ENCODE measurements at regions not wholly inside any gene's neighbourhood (a gene's known extent, or its start where the extent isn't known, plus 50 kb on each side); places are given as distances from the start of the nearest gene placed in this dataset.

DNA sequence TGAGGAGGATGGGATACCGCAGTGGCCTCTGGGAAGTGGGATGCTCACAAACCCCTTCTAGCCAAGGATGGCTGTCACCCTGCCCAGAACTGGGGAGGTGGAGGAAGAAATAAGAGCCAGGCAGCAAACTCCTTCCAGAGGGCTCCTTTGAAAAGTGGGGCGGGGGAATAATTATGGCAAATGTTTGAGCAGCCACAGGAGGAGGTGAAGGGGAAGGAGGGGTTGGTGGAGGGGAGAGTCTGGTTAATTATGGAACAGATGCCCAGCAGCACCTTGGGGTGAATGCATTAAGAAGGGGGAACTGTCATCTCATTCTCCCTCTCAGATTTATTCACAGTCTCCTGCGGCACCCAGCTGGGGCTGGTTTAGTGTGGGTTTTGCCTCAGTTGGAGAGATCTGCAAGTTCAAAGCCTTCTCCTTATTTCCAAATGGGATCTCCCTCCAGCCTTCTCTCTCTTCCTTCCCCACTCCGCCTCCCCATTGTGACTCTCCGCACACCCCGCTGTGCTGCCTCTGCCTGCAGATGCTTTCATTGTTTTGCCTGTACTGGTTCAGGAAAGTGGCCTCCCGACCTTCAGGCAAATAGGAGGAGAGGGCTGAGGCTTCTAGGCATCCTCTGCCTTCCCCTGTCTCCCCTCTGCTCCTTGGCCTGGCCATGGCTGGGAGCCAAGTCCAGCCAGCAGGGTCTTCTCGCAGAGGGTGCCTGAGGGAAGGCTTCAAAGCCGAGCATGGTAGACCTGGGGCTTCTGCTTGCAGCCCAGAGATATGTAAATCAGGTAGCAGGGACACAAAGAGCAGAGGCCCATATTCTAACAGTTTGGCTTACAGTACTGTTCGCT lies 457.2 kb upstream of the MEX3C start:
- peak; percentile 69 to 87 for DNase-seq

DNA sequence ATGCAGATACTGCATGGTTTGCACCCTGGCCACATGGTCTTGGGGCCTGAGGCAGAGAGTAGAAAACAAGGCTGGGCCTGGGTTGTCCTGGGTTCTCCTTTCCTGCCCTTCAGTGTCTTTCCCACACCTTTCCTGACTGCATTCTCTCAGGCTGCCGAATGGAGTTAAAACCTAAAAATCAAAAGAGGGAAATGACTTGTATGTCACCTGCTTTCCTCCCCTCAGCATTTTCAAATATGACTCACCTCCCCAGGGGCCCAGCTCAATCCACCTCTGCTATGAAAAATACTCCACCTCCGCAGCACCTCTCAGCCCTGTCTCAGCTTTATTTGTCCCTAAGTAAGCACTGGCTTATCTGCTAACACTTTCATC lies 457.8 kb upstream of the MEX3C start:
- DNase-seq, result no peak

DNA sequence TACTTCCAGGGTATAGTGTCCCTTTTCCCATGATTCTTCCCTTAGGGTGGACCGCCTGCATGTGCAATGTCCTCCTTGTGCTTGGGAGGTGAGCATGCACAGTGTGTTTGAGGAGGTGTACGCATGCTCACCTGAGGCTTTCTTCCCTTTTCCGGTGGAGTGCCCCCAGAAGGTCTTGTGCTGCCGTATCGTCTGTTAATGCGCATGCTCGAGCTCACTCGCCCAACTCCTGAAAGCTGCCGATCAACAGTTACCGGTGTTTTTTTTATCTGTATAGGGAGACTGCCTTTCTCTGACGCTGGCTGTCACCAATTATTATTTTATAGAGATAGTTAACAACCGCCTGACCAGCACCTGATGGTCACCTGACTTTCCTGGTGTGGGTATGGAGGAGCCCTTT lies 458.8 kb upstream of the MEX3C start:
- no peak for DNase-seq

DNA sequence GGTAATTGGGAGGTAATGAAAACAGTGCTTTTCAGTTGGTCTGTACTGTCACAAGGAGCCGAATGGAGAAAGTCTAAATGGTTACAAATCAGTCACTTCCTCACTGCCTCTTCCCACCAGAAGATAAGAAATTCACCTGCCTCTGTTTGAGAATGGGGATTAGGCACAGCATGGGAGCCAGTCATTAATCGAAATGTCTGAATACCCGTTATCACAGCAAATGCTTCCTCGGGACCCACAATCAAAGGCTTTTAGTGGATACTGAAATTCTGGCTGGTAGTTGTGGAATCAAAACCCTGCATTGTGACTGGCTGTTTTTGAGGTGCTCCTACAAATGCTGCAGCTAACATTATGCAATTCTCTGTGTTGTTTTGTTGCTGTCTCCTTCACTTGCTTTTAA lies 461.0 kb upstream of the MEX3C start:
- no peak for DNase-seq

DNA sequence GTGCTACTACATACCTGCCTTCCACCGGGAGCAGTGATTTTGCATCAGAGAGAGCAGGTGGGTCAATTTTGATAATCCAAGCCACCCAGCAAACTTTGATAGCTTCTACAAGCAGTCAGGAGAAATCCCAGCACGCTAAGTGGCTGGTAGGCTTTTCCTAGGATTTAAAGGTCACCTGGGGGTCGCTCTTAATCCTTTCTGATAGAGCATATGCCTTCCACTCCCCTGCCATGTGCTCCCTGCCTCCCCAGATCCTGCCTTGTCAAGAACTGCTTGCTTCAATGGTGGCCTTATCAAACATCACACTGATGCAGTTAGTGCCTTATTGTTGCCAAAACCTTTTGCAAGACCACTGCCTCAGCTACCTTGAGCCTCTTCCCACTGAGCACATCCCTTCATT lies 462.3 kb upstream of the MEX3C start:
- DNase-seq, result peak; percentile 69 to 82

DNA sequence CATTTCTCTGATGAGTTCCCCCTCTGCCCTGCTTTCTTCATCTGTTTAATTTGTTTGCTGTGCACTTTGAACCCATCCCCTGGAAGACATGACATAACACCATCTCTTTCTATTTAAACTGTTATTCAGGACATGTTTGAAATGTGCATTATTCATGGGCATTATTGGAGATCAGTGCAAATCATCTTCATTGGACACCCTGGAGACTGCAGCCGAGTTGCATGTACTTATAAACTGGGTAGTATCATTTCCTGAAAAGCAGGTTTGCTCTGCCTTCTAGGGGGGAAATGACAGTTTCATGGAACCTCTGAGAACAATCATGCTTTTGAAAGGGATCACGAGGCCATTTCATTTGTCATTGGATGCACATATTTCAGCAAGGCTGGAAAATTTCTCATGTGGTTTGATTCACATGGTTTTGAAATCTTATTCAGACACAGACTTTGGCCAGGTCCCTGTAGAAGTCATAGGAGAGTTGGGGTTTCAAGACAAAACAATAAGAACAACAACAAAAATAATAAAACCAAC lies 462.8 kb upstream of the MEX3C start:
- DNase-seq, result no peak

DNA sequence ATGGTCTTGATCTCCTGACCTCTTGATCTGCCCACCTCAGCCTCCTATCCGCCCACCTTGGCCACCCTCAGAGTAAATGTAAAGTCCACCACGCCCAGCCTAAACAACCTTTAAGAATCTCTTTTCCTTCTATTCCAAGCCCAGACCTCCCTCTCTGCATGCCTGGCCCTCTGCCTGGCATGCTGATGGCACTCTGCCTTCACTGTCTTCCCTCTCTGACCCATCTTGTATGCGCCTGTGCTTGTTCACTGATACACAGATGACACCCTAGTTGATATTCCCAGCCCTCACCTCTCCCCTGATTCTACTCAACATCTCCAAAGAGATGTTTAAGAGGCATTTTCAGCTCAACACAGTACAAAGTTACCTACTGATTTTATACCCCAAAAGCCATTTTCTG lies 466.8 kb upstream of the MEX3C start:
- DNase-seq, result no peak

DNA sequence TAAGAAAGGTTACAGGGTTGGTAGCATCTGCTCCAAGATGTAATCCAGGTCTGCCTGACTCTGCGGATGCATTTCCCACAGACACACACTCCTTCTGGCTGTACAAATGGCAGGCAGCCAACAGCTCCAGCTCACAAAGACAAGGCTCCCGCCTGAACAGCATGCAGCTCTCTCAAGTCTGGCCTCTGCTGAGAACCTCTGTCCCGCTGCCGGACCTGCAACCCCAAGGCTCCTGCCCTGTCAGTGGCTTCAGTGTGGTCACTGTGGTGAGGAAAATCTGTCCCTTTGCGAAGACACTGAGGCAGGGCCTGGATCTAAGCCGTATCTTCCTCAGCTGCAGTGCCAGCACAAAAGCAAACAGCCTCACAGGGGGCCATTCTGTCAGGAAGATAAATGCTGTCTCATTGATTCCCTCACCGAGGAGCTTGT lies 469.3 kb upstream of the MEX3C start:
- peak; percentile 82 to 94 for DNase-seq

DNA sequence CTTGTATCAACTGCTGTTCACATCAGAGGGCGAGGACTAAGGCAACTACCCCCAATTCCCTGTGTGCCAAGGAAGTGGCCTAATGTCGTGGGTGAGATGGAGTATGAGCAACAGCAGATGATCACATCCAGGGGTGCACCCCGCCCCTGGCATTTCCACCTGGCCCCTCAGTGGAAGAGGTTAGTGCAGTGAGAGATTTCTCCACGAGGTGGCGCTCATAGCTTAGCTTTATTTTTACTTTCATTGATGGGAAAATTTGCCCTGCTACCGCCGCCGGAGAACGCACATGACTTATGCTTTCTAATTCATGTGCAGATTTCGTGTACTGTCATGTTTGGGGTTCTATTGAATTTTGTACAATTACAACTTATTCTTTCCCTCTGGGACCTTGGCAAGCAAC lies 470.6 kb upstream of the MEX3C start:
- DNase-seq, result peak; percentile 62 to 86

DNA sequence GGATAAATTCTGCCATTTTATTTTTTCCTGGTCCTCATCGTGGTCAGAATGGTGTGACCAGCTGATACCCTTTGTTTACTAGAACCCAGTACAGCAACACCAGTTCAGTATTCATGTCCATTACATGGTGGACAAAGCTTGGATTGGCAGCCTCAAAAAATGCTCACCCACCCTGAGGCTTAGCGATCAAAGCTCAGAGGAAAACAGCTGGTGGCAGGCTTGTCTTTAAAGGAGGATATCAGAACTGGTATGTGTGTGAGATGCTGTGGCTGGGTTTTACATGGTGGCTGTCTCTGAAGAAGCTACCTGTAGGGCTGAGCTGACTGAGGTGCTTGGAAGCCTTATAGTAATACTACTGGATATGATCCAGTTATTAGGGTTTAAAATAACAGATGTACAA lies 471.1 kb upstream of the MEX3C start:
- peak; percentile 35 to 80 for DNase-seq

DNA sequence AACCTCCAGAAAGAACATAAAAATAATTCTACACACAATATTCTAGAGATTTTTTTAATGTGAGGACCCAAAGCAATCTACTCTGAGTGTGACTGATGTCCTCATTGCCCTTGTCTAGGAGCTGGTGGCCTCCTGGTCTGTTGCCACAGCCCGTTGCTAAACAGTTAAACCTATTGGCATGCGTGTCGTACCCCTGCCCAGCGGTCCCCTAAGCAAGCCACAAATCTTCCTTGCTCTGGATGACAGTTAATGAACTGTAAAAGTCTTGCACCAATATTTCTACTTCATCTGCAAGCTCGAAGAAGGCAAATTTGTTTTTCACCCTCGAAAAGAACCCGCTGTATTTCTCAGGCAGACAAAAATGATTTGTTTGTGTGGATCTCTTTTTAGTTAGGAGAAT lies 489.1 kb upstream of the MEX3C start:
- no peak for DNase-seq

DNA sequence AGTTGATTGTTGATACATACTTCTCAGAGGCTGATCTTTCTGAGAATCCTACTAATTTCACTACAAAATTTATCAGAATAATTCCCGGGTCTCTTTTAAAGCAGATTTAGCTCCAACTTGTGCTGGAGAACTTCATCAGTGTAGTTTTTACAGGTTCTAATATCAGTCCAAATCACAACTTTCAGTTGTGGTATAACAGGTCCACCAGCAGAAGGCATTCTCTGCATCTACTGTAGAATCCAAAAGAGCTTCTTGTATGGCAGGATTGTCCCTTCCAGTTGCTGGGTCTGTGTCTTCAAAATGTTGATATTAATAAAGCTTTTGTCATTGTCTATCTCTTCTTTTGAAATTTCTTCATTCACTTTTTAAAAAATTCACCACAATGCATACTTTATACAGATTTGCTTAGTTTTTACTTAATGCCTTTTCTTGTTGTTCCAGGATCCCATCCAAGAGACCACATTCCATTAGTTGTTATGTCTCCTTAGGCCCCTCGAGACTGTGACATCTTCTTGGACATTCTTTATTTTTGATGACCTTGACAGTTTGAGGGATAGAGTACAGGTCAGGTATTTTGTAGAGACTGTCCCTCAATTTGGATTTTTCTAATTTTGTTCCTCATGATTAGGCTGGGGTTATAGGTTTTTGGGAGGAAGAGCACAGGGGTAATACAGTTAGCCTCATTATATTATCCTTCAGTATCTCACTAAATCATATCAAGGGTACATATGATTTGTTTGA lies 490.5 kb upstream of the MEX3C start:
- DNase-seq, result no peak

DNA sequence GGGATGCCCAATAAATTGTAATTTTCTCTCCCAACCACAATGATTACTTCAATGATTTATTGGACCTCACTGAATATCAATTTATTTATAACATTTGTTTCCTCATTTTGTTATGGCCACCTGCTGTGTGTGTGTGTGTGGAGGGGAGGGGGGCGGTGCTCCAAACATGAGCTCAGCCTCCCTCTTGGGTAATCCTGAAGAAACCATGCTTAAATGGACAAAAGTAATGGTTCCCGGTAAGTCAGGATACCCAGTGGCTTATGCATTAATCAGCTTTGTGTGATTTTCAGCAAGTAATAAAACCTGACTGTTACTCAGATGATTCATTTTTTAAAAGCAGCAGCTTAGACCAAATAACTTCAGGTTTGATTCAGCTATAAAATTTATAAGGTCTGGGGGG lies 495.1 kb upstream of the MEX3C start:
- DNase-seq, result no peak

DNA sequence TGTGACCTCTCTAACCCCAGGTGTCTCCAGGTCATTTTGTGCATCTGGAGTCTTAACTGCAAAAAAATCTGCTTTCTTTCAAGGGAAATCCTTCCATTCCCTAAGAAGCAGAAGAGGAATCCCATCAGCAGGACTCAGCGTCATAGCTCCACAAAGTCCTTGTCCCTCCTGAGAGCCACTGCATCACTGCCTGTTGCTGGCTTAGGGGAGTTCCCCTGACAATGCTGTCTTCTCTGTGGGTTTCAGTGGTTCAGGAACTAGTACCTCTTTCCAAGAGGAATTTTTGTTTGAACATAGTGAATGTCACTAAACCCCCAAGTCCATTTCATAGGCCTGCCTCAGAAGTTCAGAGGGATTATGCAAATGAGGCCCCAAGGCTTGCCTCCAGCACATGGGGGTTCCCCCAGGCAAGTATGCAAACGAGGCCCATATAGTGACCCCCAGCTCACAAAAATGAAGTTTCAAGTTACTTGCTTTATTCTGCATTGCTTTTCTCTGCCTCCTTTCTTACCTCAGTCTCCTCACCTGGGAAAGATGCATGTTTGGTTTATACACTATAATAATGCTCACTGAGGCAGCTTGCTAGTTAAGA lies 513.9 kb upstream of the MEX3C start:
- DNase-seq, result no peak

DNA sequence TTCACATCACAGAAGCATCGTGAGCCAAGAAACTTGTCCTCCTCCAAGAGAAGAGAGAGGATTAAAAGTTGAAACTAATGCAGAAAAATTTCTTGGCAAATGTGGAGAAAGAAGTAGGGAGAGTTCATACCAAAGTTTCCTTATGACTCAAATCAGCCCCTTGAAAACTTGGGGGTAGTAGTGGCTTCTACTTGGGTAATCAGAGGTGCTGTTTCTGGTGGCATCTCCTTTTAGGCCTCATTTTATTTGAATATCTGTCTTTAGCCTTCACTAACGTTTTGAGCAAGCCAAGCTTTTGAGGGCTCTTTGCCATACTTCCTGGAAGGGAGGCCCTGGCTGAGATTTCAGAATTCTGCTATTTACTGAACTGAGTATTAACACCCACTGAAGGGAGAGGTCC lies 515.3 kb upstream of the MEX3C start:
- no peak for DNase-seq

DNA sequence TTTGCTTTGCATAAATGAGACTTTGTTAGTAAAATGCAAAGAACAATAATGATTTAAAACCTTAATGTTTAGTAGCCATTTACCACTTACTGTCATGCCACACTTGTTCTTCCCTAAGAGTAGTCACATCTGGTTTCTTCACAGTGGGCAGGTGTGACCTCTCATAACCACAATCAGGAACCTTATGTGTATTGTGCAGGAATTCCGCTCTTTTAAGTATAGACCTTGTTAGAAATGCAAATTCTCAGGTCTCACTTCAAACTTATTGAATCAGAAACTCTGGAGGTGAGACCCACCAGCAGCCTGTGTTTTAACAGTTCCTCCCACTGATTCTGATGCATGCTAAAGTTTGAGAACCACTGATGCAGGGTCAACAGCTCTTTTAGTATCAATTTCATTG lies 518.8 kb upstream of the MEX3C start:
- no peak for DNase-seq

DNA sequence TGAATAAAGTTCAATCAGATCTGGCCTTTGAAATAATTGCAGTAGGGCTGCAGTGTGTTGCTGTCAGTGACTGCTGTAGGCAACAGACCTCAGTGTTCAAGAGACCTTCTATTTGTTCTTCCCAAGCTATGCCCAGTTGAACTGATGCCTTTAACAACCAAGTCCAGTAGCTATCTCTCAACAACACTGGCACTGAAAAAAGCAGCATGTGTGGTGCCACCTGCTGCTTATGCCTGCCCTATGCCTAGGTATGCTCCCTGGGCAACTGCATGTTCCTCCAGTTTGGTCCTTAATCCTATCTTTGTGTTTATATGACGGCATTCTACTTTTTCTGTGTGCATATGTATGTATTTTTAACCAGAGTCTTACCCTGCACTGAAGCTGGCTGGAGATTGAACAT lies 523.9 kb upstream of the MEX3C start:
- no peak for DNase-seq

DNA sequence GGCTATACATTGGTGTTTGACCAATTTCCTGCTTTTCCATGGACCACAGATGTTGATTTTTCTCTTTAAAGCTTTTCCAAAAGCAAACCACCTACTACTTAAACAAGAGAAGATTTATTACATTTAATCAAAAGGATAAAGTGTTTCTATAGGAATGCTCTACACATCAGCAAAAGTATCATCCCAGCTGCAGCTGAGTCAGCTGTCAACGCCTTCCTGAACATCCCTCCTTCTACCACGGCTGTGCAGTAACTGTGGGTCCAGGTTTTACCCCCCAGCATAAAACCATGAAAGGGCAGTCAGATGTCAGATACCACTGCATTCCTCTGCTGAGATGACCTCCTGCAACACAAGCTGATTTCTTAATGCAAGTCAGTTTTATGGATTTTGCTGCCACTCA lies 524.5 kb upstream of the MEX3C start:
- no peak for DNase-seq

DNA sequence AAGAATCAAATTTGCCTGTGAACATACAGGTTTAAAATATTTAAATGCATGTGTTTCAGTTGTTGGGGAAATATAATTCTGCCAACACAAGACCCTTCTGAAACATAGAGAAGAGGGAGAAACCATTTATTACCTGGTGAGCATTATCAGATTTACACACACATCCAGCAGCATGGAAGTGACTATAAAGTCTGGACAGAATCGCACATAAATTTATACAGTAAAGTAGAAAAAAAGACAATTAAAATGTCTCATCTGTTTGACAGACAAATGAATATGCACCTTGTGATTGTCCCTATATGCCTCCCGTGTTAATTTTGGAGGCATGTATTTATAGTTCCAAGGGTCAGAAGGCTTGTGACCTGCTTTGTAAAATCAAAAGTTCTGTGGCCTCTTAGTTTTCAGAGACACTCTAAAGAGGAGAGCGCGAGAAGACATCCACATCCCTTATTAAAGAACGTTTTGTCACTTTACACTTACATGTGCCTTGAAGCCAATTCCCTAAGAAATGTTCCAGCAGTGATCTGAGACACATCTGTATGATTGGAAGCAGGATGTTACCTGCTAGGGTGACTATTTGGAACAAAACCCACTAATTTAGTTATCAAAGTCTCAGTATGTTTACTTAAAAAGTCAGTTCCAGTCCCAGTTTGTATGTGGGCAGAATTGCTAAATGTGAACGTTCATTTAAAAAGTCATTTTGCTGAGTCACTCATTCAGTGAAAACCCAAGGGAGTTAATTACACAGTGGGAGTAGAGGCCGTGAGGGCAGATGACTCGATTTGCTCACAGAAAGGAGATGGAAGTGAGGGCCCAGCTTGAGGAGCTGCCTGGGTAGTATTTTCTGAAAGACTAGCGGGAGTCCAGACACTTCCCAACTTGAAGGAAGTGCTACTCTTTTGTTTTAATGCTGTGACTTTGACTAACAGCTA lies 527.6 kb upstream of the MEX3C start:
- no peak for DNase-seq

DNA sequence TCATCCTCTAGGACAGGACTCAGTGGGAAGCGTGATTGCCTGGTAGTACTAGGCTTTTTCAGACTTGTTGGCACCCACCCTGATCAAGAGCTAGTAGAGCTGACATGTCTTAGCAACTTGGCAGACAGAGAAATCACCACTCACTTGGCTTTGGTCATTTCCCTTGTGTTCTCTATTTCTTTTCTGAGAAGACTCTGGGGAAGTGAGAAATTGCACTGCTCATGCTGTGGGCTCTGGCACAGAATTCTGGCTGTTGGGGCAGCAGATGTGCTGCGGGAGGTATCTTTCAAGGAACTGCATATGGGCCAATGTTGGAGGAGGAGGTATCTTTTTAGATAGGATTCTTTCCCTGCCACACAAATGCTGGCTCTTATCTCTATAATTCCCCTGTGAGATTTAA lies 529.1 kb upstream of the MEX3C start:
- DNase-seq, result no peak

DNA sequence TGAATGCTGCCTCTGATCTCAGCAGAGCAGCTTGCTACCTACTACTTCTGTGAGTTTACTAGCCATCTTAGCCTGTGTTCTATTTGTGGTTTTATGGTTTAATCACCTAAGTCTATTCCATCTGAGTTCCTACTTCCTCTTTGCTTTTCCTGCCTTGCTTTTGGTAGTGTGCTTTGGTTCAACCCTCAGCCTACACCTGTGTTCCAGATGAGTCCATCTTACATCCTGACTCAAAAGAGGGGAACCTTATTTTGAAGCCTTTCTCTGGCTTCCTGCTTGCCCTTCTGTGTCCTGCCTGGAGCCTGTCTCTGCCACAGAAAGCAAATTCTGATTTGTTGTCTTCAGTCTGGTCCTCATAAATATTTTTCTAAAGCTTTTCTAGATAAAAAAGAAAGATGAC lies 530.3 kb upstream of the MEX3C start:
- DNase-seq, result no peak

DNA sequence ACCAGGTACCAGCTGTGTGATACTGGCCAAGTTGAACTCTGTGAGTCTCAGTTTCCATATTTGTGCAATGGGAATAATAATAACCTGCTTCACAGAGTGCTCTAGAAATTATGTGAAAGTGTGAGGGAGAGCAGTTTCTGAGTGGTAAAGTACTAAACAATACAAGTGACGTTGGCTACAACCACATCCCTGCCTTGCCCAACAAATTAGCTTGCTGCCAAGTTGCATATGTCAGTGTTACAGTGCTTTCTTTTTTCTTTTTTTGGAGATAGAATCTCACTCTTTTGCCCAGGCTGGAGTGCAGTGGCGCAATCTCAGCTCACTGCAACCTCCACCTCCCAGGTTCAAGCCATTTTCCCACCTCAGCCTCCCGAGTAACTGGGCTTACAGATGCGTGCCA lies 533.6 kb upstream of the MEX3C start:
- no peak for DNase-seq

DNA sequence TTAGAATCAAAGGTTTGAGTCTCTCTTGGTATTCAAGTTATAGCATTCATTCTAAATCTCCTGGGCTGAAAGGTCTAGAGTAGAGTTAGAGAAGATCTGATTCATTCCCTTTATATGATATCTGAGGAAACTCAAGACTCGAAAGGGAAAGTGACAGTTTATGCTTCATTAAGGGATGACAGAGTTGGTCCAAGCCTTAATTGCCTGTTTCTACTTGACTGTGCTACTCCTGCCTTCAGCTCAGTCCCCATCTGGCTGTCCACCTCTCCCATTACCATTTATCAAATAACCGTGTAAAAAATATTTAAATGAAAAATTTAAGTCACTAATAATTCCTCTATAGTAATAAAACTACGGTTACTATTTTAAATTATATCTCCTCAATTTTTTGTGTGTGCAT lies 537.1 kb upstream of the MEX3C start:
- no peak for DNase-seq
